Mammary epithelial cell (primary cell): ENCODE measurements at regions not wholly inside any gene's neighbourhood (a gene's known extent, or its start where the extent isn't known, plus 50 kb on each side); places are given as distances from the start of the nearest gene placed in this dataset.

ENCODE experiments used
- CTCF ChIP-seq, 2 donors: IDR thresholded peaks in 1 of 2; conservative IDR thresholded peaks in 1 of 2; 2 replicates each; pipeline ENCODE4 v1.5.1; 2011 to 2012; ENCODE audit warnings: inconsistent platforms in 2 of 2, low read length in 2 of 2, mild to moderate bottlenecking in 2 of 2, control low read depth in 1 of 2, low read depth in 1 of 2; ENCODE audit not compliant: insufficient read depth in 1 of 2; ENCODE audit errors: extremely low read depth in 1 of 2
- EZH2 ChIP-seq: IDR thresholded peaks from 2 replicates; pipeline ENCODE4 v1.6.1; 2012; ENCODE audit warnings: low read length, inconsistent platforms, borderline replicate concordance

- TF ChIP-seq EZH2 (no peak), CTCF (conservative IDR thresholded peaks at IDR 0.05 in 1 of 2, IDR thresholded peaks at IDR 0.05 in 1 of 2; ENCODE audit: extremely low read depth in 1 of 2, insufficient read depth in 1 of 2, low read depth in 1 of 2, low read length in 2 of 2) (no peak)
Observed at GRCh38 chr1:181206979-181207790, 118.7 kb downstream of the IER5 start.
